Fibroblast of skin of back (primary cell): ENCODE measurements at regions not wholly inside any gene's neighbourhood (a gene's known extent, or its start where the extent isn't known, plus 50 kb on each side); places are given as distances from the start of the nearest gene placed in this dataset.
"Not testable (repeated sequence)": the region's sequence is repeated elsewhere in the genome, so short reads cannot be mapped to it uniquely, and the experiment has no call there.

Experiments used
- DNase-seq: peaks from one replicate; pipeline ENCODE4 v3.0.0-alpha.2; 2013

DNA sequence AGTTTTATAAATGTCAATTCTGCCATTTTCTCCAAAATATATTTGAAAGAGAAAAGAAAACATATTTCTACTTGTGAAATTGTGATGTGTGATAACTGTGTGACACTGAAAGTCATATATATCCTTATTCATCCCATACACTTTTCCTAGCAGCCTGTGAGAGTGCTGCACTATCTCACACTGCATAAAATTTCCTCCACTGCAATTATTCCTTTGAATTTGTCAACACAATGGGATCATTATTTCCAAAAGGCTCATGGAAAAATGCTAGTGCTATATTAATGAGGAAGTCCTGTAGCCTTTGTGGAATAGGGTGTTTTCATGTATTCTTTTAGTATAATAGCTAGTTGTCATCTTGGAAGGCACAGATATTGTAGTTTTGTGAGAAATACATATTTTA lies 504.1 kb downstream of the RPL10L start:
- no peak for DNase-seq

DNA sequence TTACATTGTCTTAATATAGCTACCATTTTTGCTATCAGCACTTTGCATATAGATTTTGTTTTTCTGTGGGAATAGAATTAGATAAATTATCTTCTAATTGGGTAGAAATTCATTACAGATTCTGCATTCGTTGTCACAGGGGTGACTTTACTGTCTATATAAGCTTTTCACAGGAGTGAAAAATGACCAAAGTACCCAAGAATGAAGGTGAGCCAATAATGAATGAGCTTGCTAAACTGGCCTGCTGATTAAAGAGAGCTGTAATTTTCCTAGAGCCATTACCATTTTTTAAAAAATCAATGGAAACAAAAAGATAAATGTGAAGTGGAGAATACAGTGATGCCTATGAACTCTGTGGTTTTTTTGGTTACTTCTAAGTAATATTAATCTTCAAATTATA lies 504.6 kb downstream of the RPL10L start:
- DNase-seq: no peak

GRCh38 chr14:46140445-46140844 lies 511.1 kb downstream of the RPL10L start:
- no peak for DNase-seq

- no peak for DNase-seq
These were observed 511.9 kb downstream of the RPL10L start for GRCh38 chr14:46139649-46140048.

GRCh38 chr14:46137786-46138185 lies 513.8 kb downstream of the RPL10L start:
- no peak for DNase-seq

- DNase-seq: no peak
These were observed 515.1 kb downstream of the RPL10L start for GRCh38 chr14:46136456-46136855.

GRCh38 chr14:46108228-46108627 lies 543.4 kb downstream of the RPL10L start:
- DNase-seq: no peak

DNA sequence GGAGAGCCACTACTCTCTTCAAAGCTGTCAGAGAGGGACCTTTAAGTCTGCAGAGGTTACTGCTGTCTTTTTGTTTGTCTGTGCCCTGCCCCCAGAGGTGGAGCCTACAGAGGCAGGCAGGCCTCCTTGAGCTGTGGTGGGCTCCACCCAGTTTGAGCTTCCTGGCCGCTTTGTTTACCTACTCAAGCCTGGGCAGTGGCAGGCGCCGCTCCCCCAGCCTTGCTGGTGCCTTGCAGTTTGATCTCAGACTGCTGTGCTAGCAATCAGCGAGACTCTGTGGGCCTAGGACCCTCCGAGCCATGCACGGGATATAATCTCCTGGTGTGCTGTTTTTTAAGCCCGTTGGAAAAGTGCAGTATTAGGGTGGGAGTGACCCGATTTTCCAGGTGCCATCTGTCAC lies 550.7 kb downstream of the RPL10L start:
- not testable (repeated sequence) for DNase-seq

GRCh38 chr14:46091819-46092218 lies 559.8 kb downstream of the RPL10L start:
- DNase-seq: no peak

DNA sequence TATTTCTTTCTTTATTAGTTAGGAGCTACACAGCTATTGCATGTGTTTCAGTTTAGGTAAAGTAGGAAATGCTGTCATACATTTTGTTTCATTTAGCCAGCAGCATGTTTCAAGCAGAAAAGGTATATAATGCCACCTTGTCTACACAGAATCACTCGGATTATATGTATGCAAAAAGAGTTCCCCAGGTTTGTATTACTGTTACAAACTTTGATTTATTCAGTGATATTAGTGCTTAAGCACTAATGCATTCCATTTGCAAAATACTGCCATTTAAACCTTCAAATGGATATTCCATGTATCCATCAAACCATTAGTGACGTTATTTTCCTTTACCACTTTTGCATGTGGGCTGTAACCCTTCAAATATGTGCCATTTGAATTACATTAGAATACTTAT lies 564.0 kb downstream of the RPL10L start:
- no peak for DNase-seq

GRCh38 chr14:46074061-46074460 lies 577.5 kb downstream of the RPL10L start:
- DNase-seq: no peak

- DNase-seq: no peak
These were observed 587.7 kb downstream of the RPL10L start for GRCh38 chr14:46063872-46064271.

- no peak for DNase-seq
These were observed 592.5 kb downstream of the RPL10L start for GRCh38 chr14:46058964-46059563.

- no peak for DNase-seq
These were observed 593.8 kb downstream of the RPL10L start for GRCh38 chr14:46057799-46058198.

- peak; percentile 87 for DNase-seq
These were observed 597.1 kb downstream of the RPL10L start for GRCh38 chr14:46054526-46054925.

DNA sequence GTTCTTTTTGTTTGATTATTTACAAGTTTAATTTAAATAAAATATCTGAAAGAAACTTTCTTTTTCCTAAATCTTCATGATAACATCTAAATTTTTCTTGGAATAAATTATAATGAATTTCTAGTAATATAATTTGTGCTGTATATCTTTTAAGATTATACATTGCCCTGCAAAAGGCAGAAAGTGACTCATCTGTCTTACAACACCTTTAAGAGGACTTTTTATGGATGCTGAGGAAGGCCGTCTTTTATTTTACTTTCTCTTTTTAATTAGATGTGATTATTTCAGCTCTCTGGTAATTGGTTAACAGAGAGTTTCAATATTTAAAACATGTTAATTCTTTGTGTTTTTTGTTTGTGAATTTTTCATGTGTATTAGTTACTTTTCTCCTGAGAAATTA lies 598.4 kb downstream of the RPL10L start:
- DNase-seq: no peak

DNA sequence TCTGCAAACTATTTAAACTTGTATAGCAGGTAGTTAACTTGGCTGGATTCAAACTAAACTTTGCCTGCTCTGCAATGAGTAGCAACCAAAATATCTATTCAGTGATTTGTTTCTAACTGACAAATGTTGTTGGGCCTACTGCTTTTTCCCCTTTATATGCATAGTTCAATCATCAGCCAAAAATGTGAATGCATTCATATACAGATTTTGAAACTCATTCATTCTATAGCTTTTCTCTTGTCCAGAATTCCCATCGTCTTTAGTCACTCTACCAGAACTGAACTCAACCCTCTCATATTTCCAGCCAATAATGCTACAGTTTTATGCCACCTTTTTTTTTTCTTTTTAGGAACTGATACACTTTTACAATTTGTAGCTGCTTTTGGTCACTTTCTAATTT lies 599.8 kb downstream of the RPL10L start:
- peak; percentile 55 for DNase-seq

DNA sequence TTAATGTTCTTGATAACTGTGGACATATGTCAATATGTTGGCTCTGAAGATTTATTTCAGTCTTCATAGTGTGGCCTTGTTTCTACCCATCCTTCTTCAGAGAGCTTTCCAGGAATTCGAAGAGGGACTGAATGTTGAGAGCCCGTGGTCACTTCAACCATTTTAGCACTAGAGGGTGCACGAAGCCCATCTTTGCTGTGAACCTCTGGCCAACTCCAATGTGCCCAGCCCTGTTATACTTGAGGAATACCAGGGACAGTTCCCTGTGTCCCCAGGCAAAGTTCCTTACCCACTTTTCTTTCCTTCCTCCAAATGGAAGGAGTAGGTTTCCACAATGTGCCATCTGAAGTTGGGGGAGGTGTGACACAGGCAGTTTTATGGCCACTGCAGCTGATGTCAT lies 603.5 kb downstream of the RPL10L start:
- DNase-seq: peak; percentile 78

- DNase-seq: no peak
These were observed 615.5 kb downstream of the RPL10L start for GRCh38 chr14:46036099-46036498.

GRCh38 chr14:46034305-46034704 lies 617.3 kb downstream of the RPL10L start:
- no peak for DNase-seq

DNA sequence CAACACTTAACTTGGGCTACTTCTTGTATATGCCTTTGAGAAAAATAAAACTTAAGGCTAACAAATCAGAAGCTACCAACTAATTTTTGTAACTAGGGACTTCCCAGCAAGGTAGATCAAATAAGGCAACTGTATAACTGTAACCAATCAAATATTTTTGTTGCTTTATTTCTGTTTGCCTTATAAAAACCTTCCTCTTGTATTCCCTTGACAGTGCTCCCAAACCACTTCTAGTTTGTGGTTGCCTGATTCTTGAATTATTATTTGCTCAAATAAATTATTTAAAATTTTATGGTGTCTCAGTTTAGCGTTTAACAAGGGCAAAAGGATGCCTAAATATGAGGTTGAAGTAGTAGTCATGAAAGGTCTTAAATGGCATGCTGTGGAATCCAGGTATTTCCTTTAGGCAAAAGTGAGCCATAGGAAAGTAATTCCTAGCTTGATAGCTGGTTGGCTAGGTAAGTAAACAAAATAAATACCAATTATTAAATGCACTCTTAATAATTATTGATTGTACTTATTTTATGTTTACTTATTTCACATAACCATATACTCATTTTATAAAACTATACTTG lies 632.6 kb downstream of the RPL10L start:
- DNase-seq: no peak

DNA sequence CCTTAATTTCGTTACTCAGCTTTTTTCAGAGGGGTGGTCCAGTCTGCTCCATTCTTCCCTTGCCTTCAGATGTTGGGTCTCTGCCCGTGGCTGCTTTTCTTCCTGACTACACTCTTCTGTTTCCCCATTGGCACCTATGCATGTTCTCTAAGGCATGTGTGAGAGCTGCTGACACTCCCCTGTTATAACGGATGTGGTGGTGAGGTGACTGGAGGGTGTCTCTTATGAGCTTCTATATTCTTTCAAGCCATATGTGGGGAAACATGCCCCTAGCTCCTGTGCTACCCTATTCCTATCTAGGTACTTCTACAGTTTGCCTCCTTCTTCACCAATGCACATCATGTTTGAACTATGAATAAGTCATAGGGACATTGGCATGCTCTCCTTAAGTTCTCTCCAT lies 643.2 kb downstream of the RPL10L start:
- DNase-seq: no peak

DNA sequence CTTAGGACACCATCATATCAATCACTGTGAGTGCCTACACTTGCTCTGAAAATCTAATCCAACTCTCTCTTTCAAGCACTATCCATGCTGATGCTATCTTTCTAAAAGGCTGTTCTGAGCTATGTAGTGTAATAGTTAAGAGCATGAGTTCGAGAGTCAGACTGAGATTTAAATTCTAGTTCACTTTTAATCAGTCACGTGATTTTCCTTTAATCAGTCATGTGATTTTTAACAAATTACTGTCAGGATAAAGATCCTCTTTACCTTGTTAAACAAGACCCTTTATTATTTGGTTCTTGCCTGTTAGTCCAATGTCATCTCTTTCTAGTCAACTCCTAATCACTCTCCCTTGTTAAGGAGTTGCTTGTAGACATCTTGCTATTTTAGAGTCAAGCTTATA lies 653.0 kb downstream of the RPL10L start:
- DNase-seq: no peak

- no peak for DNase-seq
These were observed 661.3 kb downstream of the RPL10L start for GRCh38 chr14:45990252-45990651.

DNA sequence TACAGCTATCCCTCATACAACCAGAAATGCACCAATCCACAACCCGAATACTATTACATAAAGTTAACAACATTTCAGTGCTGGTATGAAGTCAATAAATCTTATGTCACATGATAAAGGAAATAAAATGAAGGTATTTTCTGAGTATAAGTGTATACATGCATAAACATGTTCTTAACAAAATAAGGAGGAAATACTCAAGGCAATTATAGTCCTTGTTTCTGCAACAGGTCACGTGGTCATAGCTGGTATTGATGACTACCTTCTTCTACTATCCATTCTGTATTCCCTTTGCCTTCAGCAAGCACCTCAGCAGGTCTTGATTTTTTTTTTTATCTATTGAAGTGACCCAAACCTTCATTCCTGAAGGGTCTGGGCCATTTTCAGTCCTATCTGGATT lies 675.6 kb downstream of the RPL10L start:
- DNase-seq: no peak
